Midbrain (tissue), 1 donor: ENCODE measurements at regions not wholly inside any gene's neighbourhood (a gene's known extent, or its start where the extent isn't known, plus 50 kb on each side); places are given as distances from the start of the nearest gene placed in this dataset.
"Not testable (repeated sequence)": the region's sequence is repeated elsewhere in the genome, so short reads cannot be mapped to it uniquely, and the experiment has no call there.

ENCODE experiments used
- DNase-seq: peaks from one replicate; lab custom pipeline; 2025; lab: John Stamatoyannopoulos, UW

DNA sequence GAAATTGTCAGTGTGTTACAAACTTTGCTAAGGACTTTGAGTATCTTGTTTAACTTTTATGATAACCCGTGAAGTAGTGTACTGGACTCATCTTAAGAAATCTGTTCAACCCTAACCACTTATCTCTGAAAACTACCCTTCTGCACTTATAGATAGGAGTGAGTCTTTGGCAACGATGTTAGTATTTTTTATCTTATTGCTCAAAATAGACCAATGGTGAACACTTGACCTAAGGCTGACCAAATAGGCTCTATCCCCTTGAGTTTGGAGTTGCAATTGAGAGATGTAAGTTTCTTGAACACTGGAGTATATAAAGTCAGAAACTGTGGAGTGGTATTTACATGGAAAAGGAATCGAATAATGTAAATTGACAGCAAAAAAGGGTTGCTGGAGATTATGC lies 786.1 kb downstream of the TMTC2 start:
- DNase-seq = no peak

DNA sequence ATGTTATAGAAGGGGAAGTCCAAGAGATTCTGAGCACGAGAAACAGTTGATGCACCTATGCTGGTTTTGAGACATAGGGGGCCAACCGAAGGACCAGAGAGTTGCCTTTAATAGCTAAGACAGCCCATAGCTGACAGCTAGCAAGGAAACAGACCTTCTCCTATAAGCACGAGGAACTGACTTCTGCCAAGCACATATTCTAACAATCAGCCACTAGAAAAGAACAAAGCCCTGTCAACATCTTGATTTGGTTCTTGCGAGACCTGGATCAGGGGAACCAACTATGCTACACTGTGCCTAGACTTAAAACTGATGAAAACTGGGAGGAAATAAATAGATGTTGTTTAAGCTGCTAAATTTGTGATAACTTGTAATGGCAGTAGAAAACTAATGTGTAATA lies 785.6 kb downstream of the TMTC2 start:
- no peak for DNase-seq

DNA sequence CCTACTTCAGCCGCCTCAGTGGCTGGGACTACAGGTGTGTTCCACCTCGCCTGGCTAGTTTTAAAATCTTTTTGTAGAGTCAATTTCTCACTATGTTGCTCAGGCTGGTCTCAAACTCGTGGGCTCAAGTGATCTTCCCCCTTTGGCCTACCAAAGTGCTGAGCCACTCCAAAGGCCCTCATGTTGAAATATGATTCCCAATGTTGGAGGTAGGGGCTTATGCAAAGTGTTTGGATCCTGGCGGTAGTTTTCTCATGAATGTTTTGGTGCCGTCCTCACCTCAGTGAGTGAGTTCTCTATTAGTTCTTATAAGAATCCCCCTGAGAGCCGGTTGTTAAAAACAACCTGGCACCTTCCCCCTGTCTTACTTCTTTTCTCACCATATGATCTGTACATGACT lies 784.6 kb downstream of the TMTC2 start:
- no peak for DNase-seq

DNA sequence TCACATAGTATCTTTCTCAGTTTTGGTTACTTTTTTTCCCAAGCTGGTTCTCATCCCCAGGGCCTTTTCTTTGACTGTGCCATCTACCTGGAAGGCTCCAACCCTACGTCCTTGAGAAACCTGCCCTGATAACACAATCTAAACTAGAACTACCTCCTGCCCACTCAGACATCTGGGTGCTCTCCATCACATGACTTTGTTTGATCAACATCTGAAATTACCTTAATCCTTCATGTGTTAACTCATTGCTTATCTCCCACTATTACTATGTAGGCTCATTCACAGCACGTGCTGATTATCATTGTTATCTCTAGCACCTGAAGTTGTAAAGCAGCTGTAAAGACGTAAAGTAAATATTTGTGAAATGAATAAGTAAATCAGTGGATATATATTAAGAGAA lies 784.0 kb downstream of the TMTC2 start:
- DNase-seq = no peak

DNA sequence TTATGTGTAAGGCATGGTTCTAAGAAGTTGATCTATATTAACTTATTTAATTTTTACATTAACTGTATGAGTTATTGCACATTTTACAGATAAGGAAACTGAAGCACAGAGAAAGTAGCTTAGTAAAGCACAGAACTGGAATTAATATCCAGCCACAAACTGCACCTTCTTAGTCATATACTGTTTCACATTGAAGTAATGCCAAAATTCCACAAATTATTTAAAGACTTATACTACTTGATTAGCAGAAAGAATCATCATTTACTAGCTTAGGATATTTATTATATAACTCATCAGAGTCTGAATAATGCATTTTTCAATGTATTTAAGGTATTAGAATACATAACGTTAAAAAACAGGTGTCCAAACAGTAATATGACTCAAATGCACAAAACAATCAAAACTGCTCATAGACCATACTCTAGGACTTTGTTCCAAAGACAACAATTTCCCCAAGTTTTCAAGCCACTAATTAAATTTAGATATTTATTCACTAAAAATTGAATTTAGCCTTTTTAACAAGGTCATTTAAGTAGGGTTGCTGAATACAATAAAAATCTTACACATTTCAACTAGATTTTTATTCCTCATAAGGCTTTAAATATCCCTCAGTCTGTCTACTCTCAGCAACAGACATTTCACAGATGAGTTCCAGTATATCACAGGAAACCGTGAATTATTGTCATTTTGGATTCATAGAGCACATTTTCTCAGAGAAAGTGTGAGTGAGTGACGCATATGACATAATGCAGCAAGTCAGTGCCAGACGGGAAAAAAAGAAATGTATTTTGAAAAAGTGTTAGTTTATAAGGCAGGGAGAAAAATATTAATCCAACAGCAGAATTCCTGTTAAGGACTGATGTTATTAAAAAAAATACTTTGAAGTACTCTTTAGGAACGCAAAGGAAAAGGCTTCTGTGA lies 782.5 kb downstream of the TMTC2 start:
- DNase-seq = no peak

DNA sequence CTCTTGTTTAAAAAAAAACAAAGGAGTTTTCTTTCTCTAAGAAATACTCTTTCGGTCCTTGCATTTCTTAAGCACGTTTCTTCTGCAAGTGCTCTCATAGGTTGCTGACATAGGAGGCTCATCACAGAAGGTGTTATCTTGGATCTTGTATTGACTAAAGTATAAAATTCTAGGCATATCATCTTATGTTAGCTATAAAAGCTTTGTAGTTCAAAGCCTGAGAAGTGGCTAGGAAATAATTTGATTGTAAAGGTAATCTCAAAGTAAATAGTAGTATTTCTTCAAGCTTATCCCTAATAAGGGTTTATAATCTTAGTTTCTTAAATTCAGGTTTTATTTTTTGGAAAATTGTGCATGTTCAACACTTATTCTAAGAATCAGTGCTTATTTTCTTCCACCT lies 778.9 kb downstream of the TMTC2 start:
- DNase-seq = no peak

DNA sequence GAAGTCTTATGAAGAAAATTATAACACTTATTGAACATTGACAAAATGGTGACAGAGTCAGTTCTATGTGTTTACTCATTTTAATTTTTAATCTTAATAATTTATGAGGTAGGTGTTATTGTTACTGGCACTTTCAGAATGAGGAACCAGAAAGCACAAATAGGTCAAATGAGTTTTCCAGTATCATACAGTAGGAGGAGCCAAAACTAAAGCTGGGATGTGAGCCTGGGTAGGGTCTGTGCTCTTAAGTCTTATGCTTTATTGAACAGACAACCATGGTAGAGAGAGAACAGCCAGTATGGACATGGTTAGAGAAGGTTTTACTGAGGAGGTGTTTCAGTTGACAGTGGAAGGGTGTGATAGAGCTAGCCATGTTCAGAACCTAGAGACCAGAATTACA lies 775.7 kb downstream of the TMTC2 start:
- no peak for DNase-seq

DNA sequence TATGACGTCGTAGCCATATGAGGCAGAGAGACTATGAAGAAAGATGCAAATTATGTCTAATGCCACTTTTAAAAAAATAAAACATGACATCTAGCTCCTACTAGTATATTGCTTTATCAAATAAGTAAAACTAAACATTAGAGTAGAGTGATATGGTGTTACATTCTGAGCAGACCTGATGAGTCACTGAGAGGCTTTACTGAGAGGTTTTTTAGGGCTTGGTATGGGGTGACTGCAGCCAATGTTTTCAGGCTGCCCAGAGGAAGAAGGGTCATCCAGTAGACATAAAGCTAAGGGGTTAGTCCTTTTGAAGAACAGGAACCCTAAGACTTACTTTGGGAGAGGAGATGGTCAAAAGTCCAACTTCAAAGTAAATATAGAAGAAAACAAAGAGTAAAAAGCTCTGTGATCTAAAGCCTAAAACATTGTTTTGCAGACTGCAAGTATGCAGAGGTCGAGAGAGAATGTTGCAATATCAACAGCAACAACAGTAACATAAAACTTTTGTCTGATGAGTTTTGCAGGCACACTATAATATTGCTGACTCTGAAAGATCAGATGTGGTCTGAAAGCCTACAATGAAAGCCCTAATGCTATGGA lies 774.7 kb downstream of the TMTC2 start:
- DNase-seq = no peak

DNA sequence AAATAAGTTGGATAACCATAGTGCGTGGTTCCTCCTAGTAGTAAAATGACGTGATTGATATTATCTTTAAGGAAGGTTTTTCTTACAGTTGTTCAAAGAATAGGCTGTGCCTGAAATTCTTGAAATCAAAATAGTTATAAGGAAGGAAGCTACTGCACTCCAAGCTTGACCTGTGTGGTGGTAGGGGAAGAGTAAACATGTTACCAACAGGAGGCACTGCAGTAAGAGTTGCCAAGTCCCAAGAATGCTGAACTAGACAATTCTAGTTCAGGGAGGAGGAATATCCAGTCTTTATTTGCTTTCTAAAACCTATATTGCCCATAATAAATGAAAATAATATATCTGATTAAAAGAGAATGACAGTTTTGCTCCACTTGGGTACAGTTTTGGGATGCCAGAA lies 764.5 kb downstream of the TMTC2 start:
- DNase-seq = no peak

DNA sequence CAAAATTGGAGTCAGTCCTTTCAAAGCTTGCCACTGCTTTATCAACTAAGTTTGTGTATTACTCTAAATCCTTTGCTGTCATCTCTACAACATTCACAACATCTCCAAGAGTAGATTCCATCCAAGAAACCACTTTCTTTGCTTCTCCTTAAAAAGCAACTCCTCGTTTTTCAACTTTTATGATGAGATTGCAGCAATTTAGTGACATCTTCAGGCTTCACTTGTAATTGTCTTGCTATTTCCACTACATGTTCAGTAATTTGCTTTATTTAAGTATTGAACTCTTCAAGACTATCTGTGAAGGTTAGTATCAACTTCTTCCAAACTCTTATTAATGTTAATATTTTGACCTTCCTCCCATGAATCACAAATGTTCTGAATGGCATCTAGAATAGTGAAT lies 747.9 kb downstream of the TMTC2 start:
- DNase-seq = no peak

DNA sequence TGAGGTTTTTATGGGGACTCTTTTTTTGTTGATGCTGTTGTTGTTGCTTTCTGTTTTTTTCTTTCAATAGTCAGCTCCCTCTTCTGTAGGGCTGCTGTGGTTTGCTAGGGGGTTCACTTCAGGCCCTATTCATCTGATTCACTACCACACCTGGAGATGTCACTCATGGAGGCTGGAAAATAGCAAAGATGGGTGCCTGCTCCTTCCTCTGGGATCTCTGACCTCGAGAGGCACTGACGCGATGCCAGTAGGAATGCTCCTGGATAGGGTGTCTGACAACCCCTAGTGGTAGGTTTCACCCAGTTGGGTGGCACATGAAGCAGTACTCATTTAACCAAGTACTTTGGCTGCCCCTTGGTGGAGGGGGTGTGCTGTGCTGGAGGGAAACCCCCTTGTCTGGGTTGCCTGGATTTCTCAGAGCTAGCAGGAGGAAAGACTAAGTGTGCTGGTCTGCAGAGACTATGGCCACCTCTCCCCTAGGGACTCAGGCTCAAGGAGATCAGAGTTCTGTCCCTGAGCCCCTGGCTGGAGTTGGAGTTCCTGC lies 745.5 kb downstream of the TMTC2 start:
- DNase-seq = no peak

DNA sequence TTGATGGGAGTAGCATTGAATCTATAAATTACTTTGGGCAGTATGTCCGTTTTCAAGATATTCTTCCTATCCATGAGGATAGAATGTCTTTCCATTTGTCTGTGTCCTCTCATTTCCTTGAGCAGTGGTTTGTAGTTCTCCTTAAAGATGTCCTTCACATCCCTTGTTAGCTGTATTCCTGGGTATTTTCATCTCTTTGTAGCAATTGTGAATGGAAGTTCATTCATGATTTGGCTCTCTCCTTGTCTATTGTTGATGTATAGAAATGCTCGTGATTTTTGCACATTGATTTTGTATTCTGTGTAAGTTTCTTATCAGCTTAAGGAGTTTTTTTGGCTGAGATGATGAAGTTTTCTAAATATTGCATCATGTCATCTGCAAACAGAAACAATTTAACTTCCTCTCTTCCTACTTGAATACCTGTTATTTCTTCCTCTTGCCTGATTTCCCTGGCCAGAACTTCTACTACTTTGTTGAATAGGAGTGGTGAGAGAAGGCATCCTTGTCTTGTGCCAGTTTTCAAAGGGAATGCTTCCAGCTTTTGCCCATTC lies 741.0 kb downstream of the TMTC2 start:
- DNase-seq = not testable (repeated sequence)

DNA sequence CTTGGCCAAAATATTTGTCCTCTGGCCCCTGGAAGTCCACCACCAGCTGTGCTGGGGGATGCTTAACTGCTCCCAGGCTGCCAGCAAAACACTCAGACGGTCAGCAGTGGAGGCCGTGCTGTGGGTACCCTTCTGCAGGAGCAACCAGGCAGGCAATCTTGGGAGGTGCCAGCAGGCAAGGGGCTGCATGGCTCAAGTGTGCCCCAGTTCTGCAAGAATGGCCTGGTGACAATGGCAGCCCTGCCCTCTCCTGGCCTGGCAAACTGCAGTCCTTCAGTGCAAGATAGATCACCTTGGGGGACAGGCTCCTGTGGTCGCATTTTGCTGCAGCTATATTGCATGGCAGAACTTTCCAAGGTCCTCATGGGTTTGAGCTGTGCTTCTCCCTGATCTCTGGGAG lies 728.3 kb downstream of the TMTC2 start:
- no peak for DNase-seq

DNA sequence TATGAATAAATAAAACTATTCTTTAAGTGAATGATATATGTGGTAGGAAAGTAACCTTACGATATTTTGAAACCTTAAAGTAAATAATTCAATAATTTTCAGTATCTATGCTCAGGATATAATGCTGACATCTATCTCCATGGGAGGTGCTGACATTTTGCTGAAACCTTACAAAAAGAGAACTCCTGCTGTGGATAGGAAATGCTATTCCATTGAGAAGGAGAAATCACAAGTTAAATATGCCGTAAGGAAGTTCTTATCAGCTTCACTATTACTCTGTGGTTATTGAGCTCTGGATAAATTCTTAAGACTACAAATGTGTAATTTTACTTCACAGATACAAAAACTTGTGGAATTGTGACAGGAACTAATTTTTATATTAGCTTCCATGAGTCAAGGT lies 722.1 kb downstream of the TMTC2 start:
- DNase-seq = no peak

DNA sequence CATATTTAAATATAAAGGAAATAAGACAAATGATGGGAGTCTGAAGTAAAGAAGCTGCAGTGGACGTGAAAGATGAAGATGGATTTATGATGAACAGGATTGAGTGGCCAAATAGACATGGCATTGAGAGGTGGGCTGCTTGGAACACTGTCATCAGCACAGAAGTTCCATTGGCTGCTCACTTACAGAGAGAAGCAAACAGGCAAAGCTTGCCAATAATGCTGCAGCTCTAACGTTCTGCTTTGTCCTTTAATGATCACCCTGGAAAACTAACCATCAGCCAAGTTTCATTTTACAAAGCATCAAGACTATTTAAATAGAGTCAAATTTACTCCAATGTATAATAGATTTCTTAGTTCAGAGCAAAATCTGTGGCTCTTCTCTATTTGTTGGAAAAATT lies 721.4 kb downstream of the TMTC2 start:
- DNase-seq = no peak

DNA sequence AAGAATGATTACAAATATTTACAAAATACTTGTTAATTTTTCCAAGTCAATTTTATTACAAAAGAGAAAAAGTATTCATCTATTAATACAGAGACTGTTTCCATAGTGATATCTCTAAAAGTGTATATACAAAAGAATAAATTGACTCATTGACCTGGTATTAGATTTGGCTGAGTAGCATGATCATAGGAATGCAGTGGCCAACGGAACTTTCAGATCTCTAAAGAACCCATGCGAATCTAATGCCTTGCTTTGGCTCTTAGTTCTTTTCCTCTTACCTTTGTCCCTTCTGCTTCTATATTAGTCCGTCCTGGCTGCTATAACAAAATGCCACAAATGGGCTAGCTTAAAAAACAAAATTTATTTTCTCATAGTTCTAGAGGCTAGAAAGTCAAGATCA lies 717.8 kb downstream of the TMTC2 start:
- no peak for DNase-seq

DNA sequence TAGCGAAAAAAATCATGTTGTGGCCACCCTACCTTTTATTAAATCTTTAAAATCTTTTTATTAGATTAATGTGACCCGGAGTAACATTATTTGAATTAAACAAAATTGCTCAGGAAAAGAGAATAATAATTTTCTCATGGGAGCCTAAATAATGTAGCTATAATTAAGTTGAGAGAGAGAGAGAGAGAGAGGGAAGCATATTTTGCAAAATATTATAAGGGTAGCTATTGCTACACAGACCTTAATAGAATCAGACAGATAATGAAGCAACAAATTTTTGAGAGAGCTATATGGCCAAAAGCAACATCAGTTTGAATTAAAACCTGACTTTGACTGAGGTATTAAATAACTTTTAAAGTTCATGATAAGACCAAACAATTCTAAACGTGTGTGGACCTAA lies 703.5 kb downstream of the TMTC2 start:
- DNase-seq = no peak

DNA sequence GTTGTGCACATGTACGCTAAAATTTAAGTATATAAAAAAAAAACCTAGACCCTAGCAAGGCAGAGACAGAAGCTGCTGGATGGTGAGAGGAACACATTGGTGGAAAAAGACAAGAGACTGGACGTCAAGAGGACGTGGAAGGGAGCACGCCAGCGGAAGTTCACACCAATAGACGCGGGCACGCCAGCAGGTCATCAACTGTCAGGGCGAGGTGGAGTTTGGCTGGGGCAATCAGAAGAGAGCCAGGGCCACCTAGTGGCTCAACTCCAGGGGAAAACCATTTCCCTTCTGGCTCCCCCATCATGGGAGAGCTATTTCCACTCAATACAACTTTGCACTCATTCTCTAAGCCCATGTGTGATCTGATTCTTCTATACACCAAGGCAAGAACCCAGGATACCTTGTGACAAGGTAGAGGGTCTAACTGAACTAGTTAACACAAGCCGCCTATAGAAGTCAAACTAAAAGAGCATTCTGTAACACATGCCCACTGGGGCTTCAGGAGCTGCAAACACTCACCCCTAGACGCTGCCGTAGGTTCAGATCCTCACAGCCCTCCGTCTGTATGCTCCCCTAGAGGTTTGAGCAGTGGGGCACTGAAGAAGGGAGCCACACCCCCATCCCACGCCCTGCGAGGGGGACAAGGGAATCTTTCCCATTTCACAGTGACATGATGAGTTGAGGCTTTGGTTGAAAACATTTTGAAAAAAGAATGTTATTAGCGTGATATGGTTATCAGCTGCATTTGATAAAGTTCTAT lies 702.7 kb downstream of the TMTC2 start:
- DNase-seq = peak; percentile 5

DNA sequence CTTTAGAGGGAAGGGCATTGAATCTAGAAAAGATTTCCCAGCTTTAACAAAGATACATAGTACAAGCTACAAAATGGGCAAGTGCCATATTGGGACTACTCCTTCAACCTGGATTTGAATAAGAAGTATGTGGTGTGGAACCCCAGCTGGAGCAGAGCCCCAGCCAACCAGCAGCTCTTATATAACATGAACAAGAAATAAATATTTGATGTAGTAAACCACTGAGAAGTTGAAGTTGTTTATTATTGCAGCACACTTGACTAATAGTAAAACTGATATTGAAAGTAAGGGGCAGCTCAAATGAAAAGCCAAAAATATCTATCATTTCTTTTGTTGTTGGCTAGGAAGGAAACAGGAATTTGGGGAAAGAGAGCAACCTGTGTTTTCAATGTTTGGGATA lies 701.8 kb downstream of the TMTC2 start:
- DNase-seq = no peak

DNA sequence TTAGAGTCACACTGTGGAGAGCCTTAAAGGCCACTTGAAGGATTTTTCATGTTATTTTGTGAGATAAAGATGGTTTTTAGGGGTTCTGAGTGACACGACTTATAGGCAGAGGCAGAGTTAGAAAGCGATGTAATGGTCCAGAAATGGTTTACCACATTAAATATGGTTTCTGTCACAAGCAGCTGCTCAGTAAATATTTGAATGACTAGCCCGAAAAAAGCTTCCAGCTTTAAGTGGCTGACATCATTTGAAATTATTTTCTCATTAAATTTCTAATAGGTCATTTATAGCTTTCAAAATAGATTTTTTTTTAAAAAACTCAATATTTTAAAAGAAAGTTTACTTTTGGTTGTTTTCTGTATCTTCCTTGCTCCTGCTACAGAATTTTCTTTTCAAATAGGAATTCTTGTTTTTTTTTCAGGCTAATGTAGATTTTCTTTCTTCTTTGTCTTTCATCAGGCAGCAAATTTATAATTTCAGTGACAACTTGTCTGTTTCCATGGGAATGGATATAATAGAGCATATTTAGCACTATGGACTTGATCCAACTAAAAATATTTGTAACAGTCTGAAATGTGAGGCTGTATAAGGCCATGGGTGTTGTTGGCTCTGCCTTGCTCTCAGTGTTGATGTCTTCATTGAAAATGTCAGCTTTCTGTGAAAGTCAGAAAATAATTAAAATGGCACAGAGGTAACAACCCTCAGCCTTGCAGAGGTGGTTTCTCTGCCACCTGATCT lies 700.0 kb downstream of the TMTC2 start:
- no peak for DNase-seq

DNA sequence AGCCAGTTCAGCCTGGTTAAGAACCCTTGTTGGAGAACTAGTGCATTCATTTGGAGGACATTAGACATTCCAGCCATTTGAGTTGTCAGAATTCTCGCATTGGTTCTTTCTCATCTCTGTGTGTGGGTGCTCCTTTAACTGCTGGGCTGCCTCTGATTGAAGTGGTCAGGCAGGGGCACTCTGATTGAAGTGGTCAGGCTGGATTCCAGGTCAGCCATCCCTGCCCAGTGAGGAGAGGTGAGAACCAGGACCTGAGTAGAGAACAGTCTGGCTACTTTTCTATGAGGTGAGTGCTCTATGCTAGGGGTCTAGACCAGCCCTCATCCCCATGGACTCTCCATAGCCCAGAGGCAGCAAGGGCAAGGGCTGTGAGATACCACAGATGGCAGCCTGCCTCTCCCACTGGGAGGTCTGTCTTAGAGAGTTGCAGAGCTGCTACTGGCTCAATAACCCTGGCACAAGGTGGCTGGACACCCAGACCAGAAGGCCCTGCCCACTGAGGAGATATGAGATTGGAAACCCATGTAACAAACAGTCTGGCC lies 691.6 kb downstream of the TMTC2 start:
- no peak for DNase-seq
